SK-N-DZ (cell line): ENCODE measurements at regions not wholly inside any gene's neighbourhood (a gene's known extent, or its start where the extent isn't known, plus 50 kb on each side); places are given as distances from the start of the nearest gene placed in this dataset.
"Not testable (repeated sequence)": the region's sequence is repeated elsewhere in the genome, so short reads cannot be mapped to it uniquely, and the experiment has no call there.

Source experiments
- DNase-seq: peaks from one replicate; pipeline ENCODE4 v3.0.0-alpha.2; 2015; ENCODE audit warnings: low spot score

- DNase-seq = peak; percentile 72
Measured at GRCh38 chr20:30585244-30585796, 672.1 kb upstream of the DEFB115 start.

- DNase-seq = not testable (repeated sequence)
Measured at GRCh38 chr20:30586178-30586577, 671.3 kb upstream of the DEFB115 start.

- DNase-seq = no peak
Measured at GRCh38 chr20:30593572-30593971, 663.9 kb upstream of the DEFB115 start.

GRCh38 chr20:30594112-30594511 lies 663.4 kb upstream of the DEFB115 start:
- DNase-seq = no peak

- no peak for DNase-seq
Measured at GRCh38 chr20:30595698-30596097, 661.8 kb upstream of the DEFB115 start.

- not testable (repeated sequence) for DNase-seq
Measured at GRCh38 chr20:30597429-30597828, 660.0 kb upstream of the DEFB115 start.

GRCh38 chr20:30598460-30599230 lies 658.8 kb upstream of the DEFB115 start:
- DNase-seq = no peak

GRCh38 chr20:30599990-30600389 lies 657.5 kb upstream of the DEFB115 start:
- no peak for DNase-seq

- no peak for DNase-seq
Measured at GRCh38 chr20:30601974-30602373, 655.5 kb upstream of the DEFB115 start.

- no peak for DNase-seq
Measured at GRCh38 chr20:30602424-30602823, 655.0 kb upstream of the DEFB115 start.

GRCh38 chr20:30606990-30607389 lies 650.5 kb upstream of the DEFB115 start:
- DNase-seq = no peak

GRCh38 chr20:30610029-30610693 lies 647.3 kb upstream of the DEFB115 start:
- DNase-seq = no peak

GRCh38 chr20:30610751-30611150 lies 646.7 kb upstream of the DEFB115 start:
- DNase-seq = no peak

- DNase-seq = no peak
Measured at GRCh38 chr20:30611239-30611984, 646.1 kb upstream of the DEFB115 start.

GRCh38 chr20:30612344-30612743 lies 645.1 kb upstream of the DEFB115 start:
- DNase-seq = no peak

- DNase-seq = not testable (repeated sequence)
Measured at GRCh38 chr20:30621346-30621745, 636.1 kb upstream of the DEFB115 start.

GRCh38 chr20:30624310-30624709 lies 633.2 kb upstream of the DEFB115 start:
- DNase-seq = not testable (repeated sequence)

GRCh38 chr20:30629376-30629775 lies 628.1 kb upstream of the DEFB115 start:
- DNase-seq = not testable (repeated sequence)

- DNase-seq = no peak
Measured at GRCh38 chr20:30630761-30631160, 626.7 kb upstream of the DEFB115 start.

- DNase-seq = not testable (repeated sequence)
Measured at GRCh38 chr20:30631261-30631789, 626.1 kb upstream of the DEFB115 start.

- not testable (repeated sequence) for DNase-seq
Measured at GRCh38 chr20:30632773-30633172, 624.7 kb upstream of the DEFB115 start.

- not testable (repeated sequence) for DNase-seq
Measured at GRCh38 chr20:30641522-30641921, 615.9 kb upstream of the DEFB115 start.
